Ovary (tissue), 3 donors: ENCODE measurements at regions not wholly inside any gene's neighbourhood (a gene's known extent, or its start where the extent isn't known, plus 50 kb on each side); places are given as distances from the start of the nearest gene placed in this dataset.

Source experiments
- EP300 ChIP-seq: sonication (generic); formaldehyde crosslinking; IDR thresholded peaks from one replicate; pipeline ENCODE4 v1.6.1; 2017; ENCODE audit warnings: antibody characterized with exemption
- POLR2A ChIP-seq: fragments of 450-650 bp; IDR thresholded peaks from one replicate; pipeline ENCODE4 v1.6.1; 2017; ENCODE audit warnings: antibody characterized with exemption, mild to moderate bottlenecking, moderate library complexity
- TF ChIP-seq, protein P1 (sequence below), 3 donors: fragments of 450-650 bp in 2 of 3; fragments of 200-600 bp in 1 of 3; IDR thresholded peaks; one replicate each; pipeline versions ENCODE4 v1.5.1 to v1.8.0; 2016 to 2022; ENCODE audit warnings: antibody characterized with exemption in 3 of 3, mild to moderate bottlenecking in 1 of 3
- donor health status: DM: no; HTN: no; CAD: no.

DNA sequence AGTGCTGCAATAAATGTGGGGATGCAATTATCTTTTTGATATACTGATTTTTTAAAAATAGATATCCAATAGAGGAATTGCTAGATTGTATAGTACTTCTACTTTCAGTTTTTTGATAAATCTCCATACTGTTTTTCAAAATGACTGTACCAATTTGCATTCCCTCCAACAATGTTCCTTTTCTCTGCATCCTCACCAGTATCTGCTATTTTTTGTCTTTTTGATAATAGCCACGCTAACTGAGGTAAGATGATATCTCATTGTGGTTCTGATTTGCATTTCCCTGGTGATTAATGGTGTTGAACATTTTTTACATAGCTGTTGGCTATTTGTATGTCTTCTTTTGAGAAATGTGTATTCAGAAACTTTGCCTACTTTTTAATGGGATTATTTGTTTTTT, 217.7 kb upstream of the MTPN start:
- no peak for TF ChIP-seq POLR2A
- TF ChIP-seq, protein P1, sequence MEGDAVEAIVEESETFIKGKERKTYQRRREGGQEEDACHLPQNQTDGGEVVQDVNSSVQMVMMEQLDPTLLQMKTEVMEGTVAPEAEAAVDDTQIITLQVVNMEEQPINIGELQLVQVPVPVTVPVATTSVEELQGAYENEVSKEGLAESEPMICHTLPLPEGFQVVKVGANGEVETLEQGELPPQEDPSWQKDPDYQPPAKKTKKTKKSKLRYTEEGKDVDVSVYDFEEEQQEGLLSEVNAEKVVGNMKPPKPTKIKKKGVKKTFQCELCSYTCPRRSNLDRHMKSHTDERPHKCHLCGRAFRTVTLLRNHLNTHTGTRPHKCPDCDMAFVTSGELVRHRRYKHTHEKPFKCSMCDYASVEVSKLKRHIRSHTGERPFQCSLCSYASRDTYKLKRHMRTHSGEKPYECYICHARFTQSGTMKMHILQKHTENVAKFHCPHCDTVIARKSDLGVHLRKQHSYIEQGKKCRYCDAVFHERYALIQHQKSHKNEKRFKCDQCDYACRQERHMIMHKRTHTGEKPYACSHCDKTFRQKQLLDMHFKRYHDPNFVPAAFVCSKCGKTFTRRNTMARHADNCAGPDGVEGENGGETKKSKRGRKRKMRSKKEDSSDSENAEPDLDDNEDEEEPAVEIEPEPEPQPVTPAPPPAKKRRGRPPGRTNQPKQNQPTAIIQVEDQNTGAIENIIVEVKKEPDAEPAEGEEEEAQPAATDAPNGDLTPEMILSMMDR (IDR thresholded peaks at IDR 0.05), result no peak
- TF ChIP-seq EP300, result no peak
